HFF-Myc (cell line): ENCODE measurements at regions not wholly inside any gene's neighbourhood (a gene's known extent, or its start where the extent isn't known, plus 50 kb on each side); places are given as distances from the start of the nearest gene placed in this dataset.

Experiments used
- DNase-seq: peaks from one replicate; pipeline ENCODE4 v3.0.0-alpha.2; 2011; ENCODE audit warnings: low read depth; ENCODE audit errors: extremely low read depth
- H3K4me3 ChIP-seq: replicated peaks from 2 replicates; pipeline ENCODE4 v1.5.1; 2011; ENCODE audit warnings: low read depth, mild to moderate bottlenecking, control low read depth, low read length
- CTCF ChIP-seq: IDR thresholded peaks from 2 replicates; pipeline ENCODE4 v1.5.1; 2012; ENCODE audit warnings: mild to moderate bottlenecking, low read depth, low read length, control low read depth; ENCODE audit errors: missing control alignments

GRCh38 chr18:62629031-62629430 lies 86.3 kb upstream of the PHLPP1 start:
- TF ChIP-seq CTCF: no peak
- no peak for DNase-seq
- no peak overlapping the region for H3K4me3 ChIP-seq

- no peak overlapping the region for H3K4me3 ChIP-seq
- DNase-seq: no peak
- TF ChIP-seq CTCF: no peak
Measured at GRCh38 chr18:62631173-62631572, 84.2 kb upstream of the PHLPP1 start.

GRCh38 chr18:62632788-62633455 lies 82.4 kb upstream of the PHLPP1 start:
- TF ChIP-seq CTCF: no peak
- H3K4me3 ChIP-seq: no peak overlapping the region
- no peak for DNase-seq

- no peak for TF ChIP-seq CTCF
- DNase-seq: peak; percentile 33
- no peak overlapping the region for H3K4me3 ChIP-seq
Measured at GRCh38 chr18:62634458-62634857, 80.9 kb upstream of the PHLPP1 start.

- H3K4me3 ChIP-seq: no peak overlapping the region
- DNase-seq: no peak
- TF ChIP-seq CTCF: no peak
Measured at GRCh38 chr18:62634979-62635630, 80.2 kb upstream of the PHLPP1 start.

- no peak for DNase-seq
- no peak overlapping the region for H3K4me3 ChIP-seq
- TF ChIP-seq CTCF: no peak
Measured at GRCh38 chr18:62637403-62637802, 77.9 kb upstream of the PHLPP1 start.
